Neural cell (in vitro differentiated cells): ENCODE measurements at regions not wholly inside any gene's neighbourhood (a gene's known extent, or its start where the extent isn't known, plus 50 kb on each side); places are given as distances from the start of the nearest gene placed in this dataset.

ENCODE experiments used
- H2AFZ ChIP-seq: fragments of 200-600, 300-800 bp; sonication (generic), shearing (Covaris generic); 2 replicates; pipeline ENCODE4 v1.6.0; 2014; ENCODE audit warnings: low read depth, mild to moderate bottlenecking, antibody characterized with exemption, low read length, moderate library complexity
- H3F3A ChIP-seq: fragments of 200-600 bp; shearing (Covaris generic); 2 replicates; pipeline ENCODE4 v1.6.1; 2016; ENCODE audit warnings: mild to moderate bottlenecking, moderate library complexity, mixed read lengths, antibody characterized with exemption, low read length; ENCODE audit not compliant: insufficient read depth, poor library complexity, severe bottlenecking
- H3K27ac ChIP-seq: fragments of 200-600, 300-800 bp; sonication (generic), shearing (Covaris generic); 2 replicates; pipeline ENCODE4 v1.5.1; 2014; ENCODE audit warnings: mild to moderate bottlenecking, low read length, moderate library complexity
- H3K27me3 ChIP-seq: fragments of 300-800, 200-600 bp; sonication (generic), shearing (Covaris generic); 2 replicates; pipeline ENCODE4 v1.6.0; 2014; ENCODE audit warnings: mild to moderate bottlenecking, low read depth, low read length, moderate library complexity; ENCODE audit not compliant: insufficient read depth
- H3K36me3 ChIP-seq: fragments of 300-800, 200-600 bp; sonication (generic), shearing (Covaris generic); 2 replicates; pipeline ENCODE4 v1.5.1; 2014; ENCODE audit warnings: mild to moderate bottlenecking, antibody characterized with exemption, low read length, moderate library complexity; ENCODE audit not compliant: insufficient read depth
- H3K4me2 ChIP-seq: fragments of 300-800, 200-600 bp; sonication (generic), shearing (Covaris generic); 2 replicates; pipeline ENCODE4 v1.6.0; 2014; ENCODE audit warnings: mild to moderate bottlenecking, low read length
- H3K4me3 ChIP-seq: fragments of 300-800, 200-600 bp; sonication (generic), shearing (Covaris generic); 2 replicates; pipeline ENCODE4 v1.5.1; 2014; ENCODE audit warnings: mild to moderate bottlenecking, low read length, moderate library complexity
- H3K79me2 ChIP-seq: fragments of 200-600 bp; shearing (Covaris generic); replicated peaks from 2 replicates; pipeline ENCODE4 v1.6.0; 2014; ENCODE audit warnings: mild to moderate bottlenecking, low read length, moderate library complexity; ENCODE audit not compliant: insufficient read depth
- H3K9ac ChIP-seq: fragments of 300-800, 200-600 bp; sonication (generic), shearing (Covaris generic); 2 replicates; pipeline ENCODE4 v1.6.1; 2016; ENCODE audit warnings: mild to moderate bottlenecking, low read length, mixed read lengths
- H3K9me2 ChIP-seq: fragments of 200-600 bp; shearing (Covaris generic); 2 replicates; pipeline ENCODE4 v1.6.1; 2016; ENCODE audit warnings: mild to moderate bottlenecking, low read length, mixed read lengths; ENCODE audit not compliant: insufficient read depth
- H3K9me3 ChIP-seq: fragments of 200-600, 300-800 bp; sonication (generic), shearing (Covaris generic); 2 replicates; pipeline ENCODE4 v1.6.1; 2016; ENCODE audit warnings: mild to moderate bottlenecking, mixed run types, low read length, moderate library complexity, mixed read lengths
- H4K20me1 ChIP-seq: fragments of 200-600 bp; shearing (Covaris generic); 2 replicates; pipeline ENCODE4 v1.6.1; 2016; ENCODE audit warnings: mild to moderate bottlenecking, mixed run types; ENCODE audit not compliant: insufficient read depth
- CTCF ChIP-seq: fragments of 450-650 bp; IDR thresholded peaks from 2 replicates; pipeline ENCODE4 v1.5.1; 2014; ENCODE audit warnings: antibody characterized with exemption, mild to moderate bottlenecking, moderate library complexity; ENCODE audit not compliant: poor library complexity, severe bottlenecking
- EP300 ChIP-seq: fragments of 450-650 bp; conservative IDR thresholded peaks from 2 replicates; pipeline ENCODE4 v1.6.1; 2014; ENCODE audit warnings: antibody characterized with exemption, mild to moderate bottlenecking, moderate library complexity; ENCODE audit not compliant: poor library complexity, severe bottlenecking
- EZH2 ChIP-seq: fragments of 200-600, 300-800 bp; shearing (Covaris generic), sonication (generic); IDR thresholded peaks from 2 replicates; pipeline ENCODE4 v1.6.1; 2014; ENCODE audit warnings: antibody characterized with exemption, low read length, borderline replicate concordance, mild to moderate bottlenecking; ENCODE audit not compliant: insufficient read depth, poor library complexity, severe bottlenecking
- MXI1 ChIP-seq: fragments of 450-650 bp; conservative IDR thresholded peaks from 2 replicates; pipeline ENCODE4 v1.6.1; 2014; ENCODE audit warnings: antibody characterized with exemption, mild to moderate bottlenecking; ENCODE audit not compliant: poor library complexity, severe bottlenecking
- POLR2AphosphoS5 ChIP-seq: IDR thresholded peaks from 2 replicates; pipeline ENCODE4 v1.6.1; 2012
- RAD21 ChIP-seq: fragments of 450-650 bp; conservative IDR thresholded peaks from 2 replicates; pipeline ENCODE4 v1.6.1; 2014; ENCODE audit warnings: antibody characterized with exemption, mild to moderate bottlenecking, moderate library complexity
- SMC3 ChIP-seq: fragments of 450-650 bp; conservative IDR thresholded peaks from 2 replicates; pipeline ENCODE4 v1.6.1; 2014; ENCODE audit warnings: antibody characterized with exemption, mild to moderate bottlenecking, moderate library complexity; ENCODE audit not compliant: poor library complexity
- TAF1 ChIP-seq: IDR thresholded peaks from 2 replicates; pipeline ENCODE4 v1.6.1; 2012; ENCODE audit warnings: low read depth
- TF ChIP-seq, protein P1 (sequence below): IDR thresholded peaks from 2 replicates; pipeline ENCODE4 v1.6.1; 2012; ENCODE audit warnings: borderline replicate concordance

GRCh38 chr2:149872638-149873150, 285.1 kb upstream of the MMADHC start:
- Histone ChIP-seq H4K20me1 (no peaks in the 10 kb centered on the region), H3K27me3 (no peaks in the 10 kb centered on the region), H2AFZ (no peak overlapping the region), H3K9ac (no peak overlapping the region), H3F3A (no peaks in the 10 kb centered on the region), H3K36me3 (no peaks in the 10 kb centered on the region), H3K79me2 (no peaks in the 10 kb centered on the region), H3K4me3 (no peak overlapping the region), H3K27ac (no peak overlapping the region), H3K4me2 (no peak overlapping the region), H3K9me2 (no peaks in the 10 kb centered on the region), H3K9me3 (no peaks in the 10 kb centered on the region)
- TF ChIP-seq EZH2 (no peak), TAF1 (no peak), POLR2AphosphoS5 (no peak), RAD21 (no peak), CTCF (no peak), EP300 (no peak), MXI1 (no peak), SMC3 (no peak)
- TF ChIP-seq, protein P1, sequence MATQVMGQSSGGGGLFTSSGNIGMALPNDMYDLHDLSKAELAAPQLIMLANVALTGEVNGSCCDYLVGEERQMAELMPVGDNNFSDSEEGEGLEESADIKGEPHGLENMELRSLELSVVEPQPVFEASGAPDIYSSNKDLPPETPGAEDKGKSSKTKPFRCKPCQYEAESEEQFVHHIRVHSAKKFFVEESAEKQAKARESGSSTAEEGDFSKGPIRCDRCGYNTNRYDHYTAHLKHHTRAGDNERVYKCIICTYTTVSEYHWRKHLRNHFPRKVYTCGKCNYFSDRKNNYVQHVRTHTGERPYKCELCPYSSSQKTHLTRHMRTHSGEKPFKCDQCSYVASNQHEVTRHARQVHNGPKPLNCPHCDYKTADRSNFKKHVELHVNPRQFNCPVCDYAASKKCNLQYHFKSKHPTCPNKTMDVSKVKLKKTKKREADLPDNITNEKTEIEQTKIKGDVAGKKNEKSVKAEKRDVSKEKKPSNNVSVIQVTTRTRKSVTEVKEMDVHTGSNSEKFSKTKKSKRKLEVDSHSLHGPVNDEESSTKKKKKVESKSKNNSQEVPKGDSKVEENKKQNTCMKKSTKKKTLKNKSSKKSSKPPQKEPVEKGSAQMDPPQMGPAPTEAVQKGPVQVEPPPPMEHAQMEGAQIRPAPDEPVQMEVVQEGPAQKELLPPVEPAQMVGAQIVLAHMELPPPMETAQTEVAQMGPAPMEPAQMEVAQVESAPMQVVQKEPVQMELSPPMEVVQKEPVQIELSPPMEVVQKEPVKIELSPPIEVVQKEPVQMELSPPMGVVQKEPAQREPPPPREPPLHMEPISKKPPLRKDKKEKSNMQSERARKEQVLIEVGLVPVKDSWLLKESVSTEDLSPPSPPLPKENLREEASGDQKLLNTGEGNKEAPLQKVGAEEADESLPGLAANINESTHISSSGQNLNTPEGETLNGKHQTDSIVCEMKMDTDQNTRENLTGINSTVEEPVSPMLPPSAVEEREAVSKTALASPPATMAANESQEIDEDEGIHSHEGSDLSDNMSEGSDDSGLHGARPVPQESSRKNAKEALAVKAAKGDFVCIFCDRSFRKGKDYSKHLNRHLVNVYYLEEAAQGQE = no peak

DNA sequence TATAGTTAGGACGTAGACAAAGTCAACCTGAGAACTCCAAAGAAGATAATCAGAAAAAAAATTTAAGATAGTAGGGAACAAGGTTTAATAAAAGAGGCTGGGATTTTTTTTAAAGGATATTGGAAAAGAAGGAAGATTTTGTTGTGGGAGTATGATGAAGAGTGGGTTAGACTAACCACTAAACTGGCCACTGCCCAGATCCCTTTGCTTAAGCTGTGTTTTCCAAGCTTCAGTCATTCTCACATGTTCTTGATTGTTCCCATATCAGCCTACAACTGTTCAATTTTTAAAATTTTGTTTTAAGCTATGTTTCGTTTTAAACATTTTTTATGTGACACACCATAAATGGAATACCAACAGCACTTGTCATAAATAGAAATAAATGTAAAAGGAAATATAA, 284.5 kb upstream of the MMADHC start:
- no peak overlapping the region for H3K9ac ChIP-seq
- no peak overlapping the region for H3K27ac ChIP-seq
- no peak overlapping the region for H3K4me3 ChIP-seq
- no peaks in the 10 kb centered on the region for H3K79me2 ChIP-seq
- no peaks in the 10 kb centered on the region for H3K27me3 ChIP-seq
- no peak overlapping the region for H2AFZ ChIP-seq
- no peaks in the 10 kb centered on the region for H3K9me2 ChIP-seq
- H3K4me2 ChIP-seq = no peak overlapping the region
- no peak for TF ChIP-seq MXI1
- no peak for TF ChIP-seq EZH2
- TF ChIP-seq CTCF = no peak
- TF ChIP-seq SMC3 = no peak
- no peak for TF ChIP-seq POLR2AphosphoS5
- no peak for TF ChIP-seq TAF1
- no peak for TF ChIP-seq RAD21
- TF ChIP-seq, protein P1 = no peak
- no peak for TF ChIP-seq EP300
- no peaks in the 10 kb centered on the region for H3K36me3 ChIP-seq
- H4K20me1 ChIP-seq = no peaks in the 10 kb centered on the region
- no peaks in the 10 kb centered on the region for H3K9me3 ChIP-seq
- H3F3A ChIP-seq = no peaks in the 10 kb centered on the region
